Tibial artery (tissue), 4 donors: ENCODE measurements at regions not wholly inside any gene's neighbourhood (a gene's known extent, or its start where the extent isn't known, plus 50 kb on each side); places are given as distances from the start of the nearest gene placed in this dataset.
A peak's percentile ranks its signal among the peaks of the same experiment; 100 is the strongest.

Source experiments
- DNase-seq, 2 donors: peaks; one replicate each; pipeline ENCODE4 v3.0.0-alpha.2; 2019
- H3K27ac ChIP-seq, 2 donors: fragments of 200-600 bp; sonication (generic) in 1 of 2; 1 replicate in 1 of 2; 2 replicates in 1 of 2; pipeline ENCODE4 v1.5.1; 2018 to 2019; ENCODE audit warnings: mild to moderate bottlenecking in 1 of 2
- H3K27me3 ChIP-seq, 2 donors: fragments of 200-600 bp; sonication (generic) in 1 of 2; one replicate each; pipeline versions ENCODE4 v1.5.1 to v1.6.0; 2016 to 2019
- H3K36me3 ChIP-seq, 3 donors: fragments of 200-600 bp; sonication (generic) in 2 of 3; one replicate each; pipeline ENCODE4 v1.5.1; 2016 to 2019; ENCODE audit warnings: mild to moderate bottlenecking in 2 of 3
- H3K4me1 ChIP-seq, 4 donors: fragments of 200-600 bp; sonication (generic) in 2 of 4; 1 replicate in 3 of 4; 2 replicates in 1 of 4; pipeline ENCODE4 v1.5.1; 2016 to 2019
- H3K4me3 ChIP-seq, 2 donors: fragments of 200-600 bp; sonication (generic) in 1 of 2; 1 replicate in 1 of 2; 2 replicates in 1 of 2; pipeline ENCODE4 v1.5.1; 2018 to 2019; ENCODE audit warnings: mild to moderate bottlenecking in 2 of 2
- H3K9me3 ChIP-seq, 3 donors: fragments of 200-600 bp; sonication (generic) in 1 of 3; one replicate each; pipeline ENCODE4 v1.5.1; 2016 to 2019
- intact Hi-C: fragments of 100-400 bp; cut with DNase I; formaldehyde crosslinking; loops from one replicate; pipeline ENCODE4 v1.15.0; 2023; ENCODE audit warnings: low total_unique reads
- TF ChIP-seq, protein P1 (sequence below), 2 experiments: fragments of 200-600 bp in 1 of 2; fragments of 450-650 bp in 1 of 2; IDR thresholded peaks; one replicate each; pipeline ENCODE4 v1.5.1; 2017 to 2019; ENCODE audit warnings: antibody characterized with exemption in 2 of 2, mild to moderate bottlenecking in 1 of 2, moderate library complexity in 1 of 2

DNA sequence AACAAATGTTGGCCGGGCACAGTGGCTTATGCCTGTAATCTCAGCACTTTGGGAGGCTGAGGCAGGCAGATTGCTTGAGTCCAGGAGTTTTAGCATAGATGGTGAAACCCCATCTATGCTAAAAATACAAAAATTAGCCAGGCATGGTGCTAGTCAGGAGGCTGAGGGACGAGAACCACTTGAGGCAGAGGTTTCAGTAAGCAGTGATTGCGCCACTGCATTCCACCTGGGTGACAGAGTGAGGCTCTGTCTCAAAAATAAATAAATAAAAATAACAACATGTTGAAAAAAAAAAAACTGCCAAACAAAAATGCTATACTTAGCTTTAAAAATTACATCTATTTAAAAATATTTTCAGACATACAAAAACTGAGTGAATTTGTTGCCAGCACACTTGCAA is 374.2 kb upstream of the SMIM31 start:
- Histone ChIP-seq H3K4me1 (peaks cover 0 to 12% (median 0%) of the 10 kb centered on the region in 4 donors), H3K9me3 (no peaks in the 10 kb centered on the region), H3K4me3 (no peak overlapping the region), H3K27ac (no peak overlapping the region), H3K36me3 (no peaks in the 10 kb centered on the region), H3K27me3 (peaks cover 0 to 7% of the 10 kb centered on the region in 2 donors)
- DNase-seq, result no peak
- TF ChIP-seq, protein P1, sequence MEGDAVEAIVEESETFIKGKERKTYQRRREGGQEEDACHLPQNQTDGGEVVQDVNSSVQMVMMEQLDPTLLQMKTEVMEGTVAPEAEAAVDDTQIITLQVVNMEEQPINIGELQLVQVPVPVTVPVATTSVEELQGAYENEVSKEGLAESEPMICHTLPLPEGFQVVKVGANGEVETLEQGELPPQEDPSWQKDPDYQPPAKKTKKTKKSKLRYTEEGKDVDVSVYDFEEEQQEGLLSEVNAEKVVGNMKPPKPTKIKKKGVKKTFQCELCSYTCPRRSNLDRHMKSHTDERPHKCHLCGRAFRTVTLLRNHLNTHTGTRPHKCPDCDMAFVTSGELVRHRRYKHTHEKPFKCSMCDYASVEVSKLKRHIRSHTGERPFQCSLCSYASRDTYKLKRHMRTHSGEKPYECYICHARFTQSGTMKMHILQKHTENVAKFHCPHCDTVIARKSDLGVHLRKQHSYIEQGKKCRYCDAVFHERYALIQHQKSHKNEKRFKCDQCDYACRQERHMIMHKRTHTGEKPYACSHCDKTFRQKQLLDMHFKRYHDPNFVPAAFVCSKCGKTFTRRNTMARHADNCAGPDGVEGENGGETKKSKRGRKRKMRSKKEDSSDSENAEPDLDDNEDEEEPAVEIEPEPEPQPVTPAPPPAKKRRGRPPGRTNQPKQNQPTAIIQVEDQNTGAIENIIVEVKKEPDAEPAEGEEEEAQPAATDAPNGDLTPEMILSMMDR (IDR thresholded peaks at IDR 0.05), result no peak
- intact Hi-C loops, result no loop called here

DNA sequence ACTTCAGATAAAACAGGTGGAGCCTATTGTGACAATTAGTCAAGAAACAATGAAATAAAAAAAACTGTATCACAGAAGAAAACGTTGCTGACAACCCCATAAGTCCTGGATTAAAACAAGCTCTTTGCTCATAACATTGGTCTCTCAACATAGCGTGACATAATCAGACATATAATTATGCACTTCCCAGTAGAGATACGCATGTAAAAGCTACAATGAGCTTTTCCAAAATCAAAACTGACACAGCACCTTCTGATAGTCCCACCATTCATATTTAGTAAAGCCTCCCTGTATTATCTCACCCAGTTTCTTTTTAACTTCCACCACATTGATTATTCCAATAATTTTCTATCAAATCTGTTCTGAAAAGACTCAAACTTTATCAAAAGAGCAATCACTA is 372.1 kb upstream of the SMIM31 start:
- intact Hi-C loops, result no loop called here
- no peak for DNase-seq
- H3K36me3 ChIP-seq, result no peaks in the 10 kb centered on the region
- H3K27ac ChIP-seq, result no peak overlapping the region
- H3K4me3 ChIP-seq, result no peak overlapping the region
- peaks cover 0 to 7% of the 10 kb centered on the region in 2 donors for H3K27me3 ChIP-seq
- H3K9me3 ChIP-seq, result no peaks in the 10 kb centered on the region
- TF ChIP-seq, protein P1 (IDR thresholded peaks at IDR 0.05), result no peak
- H3K4me1 ChIP-seq, result peaks cover 0 to 12% (median 0%) of the 10 kb centered on the region in 4 donors

DNA sequence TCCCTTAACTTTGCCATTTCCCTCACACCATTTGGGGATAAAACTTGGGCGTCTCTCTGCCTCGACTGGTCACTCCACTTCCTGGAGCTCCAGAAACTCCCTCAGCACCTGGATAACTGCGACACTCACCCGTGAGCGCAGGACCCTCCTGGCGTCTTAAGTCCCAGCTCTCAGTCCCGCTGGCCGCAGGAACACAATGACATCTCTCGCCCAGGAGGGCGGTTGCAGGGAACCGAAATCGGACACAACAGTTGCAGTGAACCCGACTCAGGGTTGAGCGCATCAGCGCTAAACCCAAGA is 370.9 kb upstream of the SMIM31 start:
- H3K4me3 ChIP-seq, result peak overlapping the region; percentile 54 to 58
- H3K9me3 ChIP-seq, result no peaks in the 10 kb centered on the region
- peaks cover 0 to 7% of the 10 kb centered on the region in 2 donors for H3K27me3 ChIP-seq
- no peak for DNase-seq
- TF ChIP-seq, protein P1 (IDR thresholded peaks at IDR 0.05), result no peak
- peak overlapping the region; percentile 47 to 48 for H3K27ac ChIP-seq
- no peaks in the 10 kb centered on the region for H3K36me3 ChIP-seq
- peaks cover 0 to 12% (median 0%) of the 10 kb centered on the region in 4 donors for H3K4me1 ChIP-seq
- intact Hi-C loops, result no loop called here

DNA sequence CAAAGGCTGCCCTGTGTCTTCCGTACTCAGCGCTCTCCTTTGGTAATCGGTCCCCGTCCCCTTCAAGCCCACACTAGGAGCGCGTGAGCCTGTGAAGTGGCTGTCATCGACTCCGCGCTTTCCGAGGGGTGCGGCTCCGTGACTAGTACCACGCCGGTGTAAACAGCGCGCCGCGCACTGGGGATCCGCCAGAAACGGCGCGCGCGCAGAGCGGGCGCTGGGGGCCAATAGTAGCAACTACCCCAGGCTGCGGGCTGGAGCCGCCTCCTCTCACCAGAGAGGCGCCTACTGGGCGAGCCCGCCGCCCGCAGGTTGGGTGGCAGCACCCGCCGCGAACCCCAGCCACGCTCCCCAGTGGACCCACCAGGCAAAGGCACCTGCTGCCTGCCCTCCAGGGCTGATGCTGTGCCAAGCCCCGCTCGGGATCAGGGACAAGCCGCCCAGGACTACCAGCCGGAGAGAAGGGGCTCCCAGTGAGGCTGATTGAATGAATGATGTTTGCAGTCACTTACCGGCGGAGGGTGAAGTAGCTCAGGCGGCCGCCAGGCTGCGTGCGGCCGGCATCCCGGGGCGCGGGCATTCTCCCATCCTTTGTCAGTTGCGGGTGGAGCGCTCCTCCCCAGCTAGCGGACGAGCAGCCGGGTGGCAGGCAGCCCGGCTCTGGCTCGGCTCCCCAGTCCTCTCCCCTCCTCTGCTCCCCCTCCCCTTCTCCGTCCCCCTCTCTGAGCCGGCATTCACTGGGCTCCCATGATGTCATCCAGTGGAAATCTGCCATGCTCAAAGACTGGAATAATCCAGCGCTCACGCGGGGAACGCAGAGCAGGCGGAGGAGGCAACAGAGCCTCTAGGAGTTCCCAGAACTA is 370.3 kb upstream of the SMIM31 start:
- H3K4me1 ChIP-seq, result peaks cover 0 to 12% (median 0%) of the 10 kb centered on the region in 4 donors
- peak; percentile 21 to 70 for DNase-seq
- H3K9me3 ChIP-seq, result no peaks in the 10 kb centered on the region
- peak overlapping the region; percentile 54 to 58 for H3K4me3 ChIP-seq
- H3K27me3 ChIP-seq, result peaks cover 0 to 7% of the 10 kb centered on the region in 2 donors
- intact Hi-C loops, result no loop called here
- H3K36me3 ChIP-seq, result no peaks in the 10 kb centered on the region
- H3K27ac ChIP-seq, result peak overlapping the region; percentile 47 to 48
- TF ChIP-seq, protein P1 (IDR thresholded peaks at IDR 0.05), result peak; percentile 25 to 37

DNA sequence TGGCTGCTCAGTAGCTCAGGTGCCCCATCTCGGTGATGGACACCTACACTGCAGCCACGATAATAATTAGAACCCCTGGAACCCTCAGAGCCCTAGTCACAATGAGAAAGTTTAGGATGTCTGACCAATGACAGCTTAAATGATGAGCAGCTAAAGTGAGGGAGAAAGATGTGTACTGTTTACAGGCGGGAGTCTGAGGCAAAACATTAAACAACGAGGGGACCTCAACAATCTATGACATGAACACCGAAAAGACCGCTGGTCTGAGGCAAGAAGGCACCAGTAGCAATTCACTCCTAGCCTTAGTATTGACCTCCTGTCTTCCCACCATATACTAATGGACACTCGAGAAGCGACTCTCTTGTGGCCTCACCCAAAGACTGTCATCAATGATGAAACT is 369.5 kb upstream of the SMIM31 start:
- Histone ChIP-seq H3K9me3 (no peaks in the 10 kb centered on the region), H3K4me1 (peaks cover 0 to 12% (median 0%) of the 10 kb centered on the region in 4 donors), H3K27ac (no peak overlapping the region), H3K4me3 (peak overlapping the region; percentile 54 to 58), H3K36me3 (no peaks in the 10 kb centered on the region), H3K27me3 (peaks cover 0 to 7% of the 10 kb centered on the region in 2 donors)
- intact Hi-C loops, result no loop called here
- TF ChIP-seq, protein P1 (IDR thresholded peaks at IDR 0.05), result no peak
- DNase-seq, result no peak
